Type B pancreatic cell (in vitro differentiated cells): ENCODE measurements at regions not wholly inside any gene's neighbourhood (a gene's known extent, or its start where the extent isn't known, plus 50 kb on each side); places are given as distances from the start of the nearest gene placed in this dataset.

Source experiments
- DNase-seq: peaks from one replicate; pipeline ENCODE4 v3.0.0; 2021; ENCODE audit warnings: mixed read lengths; ENCODE audit not compliant: unreplicated experiment; ENCODE audit errors: extremely low spot score
- H3K27ac Mint-ChIP-seq: 2 replicates; pipeline ENCODE4 v1.8.0; 2021; ENCODE audit warnings: mild to moderate bottlenecking, mixed read lengths
- H3K27me3 Mint-ChIP-seq: 2 replicates; pipeline ENCODE4 v1.8.0; 2021; ENCODE audit warnings: mixed read lengths
- H3K36me3 Mint-ChIP-seq: 2 replicates; pipeline ENCODE4 v1.8.0; 2021; ENCODE audit warnings: mixed read lengths
- H3K4me1 Mint-ChIP-seq: one replicate; pipeline ENCODE4 v1.8.0; 2021; ENCODE audit warnings: mixed read lengths; ENCODE audit not compliant: unreplicated experiment
- H3K4me3 Mint-ChIP-seq: 2 replicates; pipeline ENCODE4 v1.8.0; 2021; ENCODE audit warnings: mild to moderate bottlenecking, mixed read lengths
- H3K9me3 Mint-ChIP-seq: 2 replicates; pipeline ENCODE4 v1.8.0; 2021; ENCODE audit warnings: mixed read lengths
- CTCF ChIP-seq: fragments of 200-600 bp; sonication (generic); conservative IDR thresholded peaks from 2 replicates; pipeline ENCODE4 v1.5.0; 2021; ENCODE audit warnings: antibody characterized with exemption, mild to moderate bottlenecking

DNA sequence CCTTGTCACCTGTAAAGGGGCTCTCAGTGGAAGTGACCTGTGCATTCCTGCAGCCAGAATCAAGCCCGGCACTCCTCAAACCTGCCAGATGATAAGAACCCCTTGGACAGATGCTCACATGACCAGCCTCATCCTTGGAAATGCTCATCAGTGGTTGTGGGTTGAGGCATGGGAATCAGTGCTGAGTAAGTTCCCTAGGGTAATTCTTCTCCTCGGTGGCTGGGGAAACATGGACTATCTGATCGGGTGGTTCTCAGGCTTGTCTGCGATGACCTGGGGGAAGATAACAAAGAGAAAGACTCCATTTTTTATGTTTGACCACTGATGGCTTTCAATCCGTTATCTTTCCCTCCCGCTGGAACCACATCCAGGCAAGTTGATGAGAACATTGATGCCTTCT lies 84.0 kb downstream of the SPP2 start:
- H3K27ac Mint-ChIP-seq: no peak overlapping the region
- H3K4me3 Mint-ChIP-seq: no peak overlapping the region
- no peak for DNase-seq
- no peaks in the 10 kb centered on the region for H3K36me3 Mint-ChIP-seq
- TF ChIP-seq CTCF: no peak
- H3K4me1 Mint-ChIP-seq: peaks cover 36% of the 10 kb centered on the region
- H3K9me3 Mint-ChIP-seq: peaks cover 16% of the 10 kb centered on the region
- H3K27me3 Mint-ChIP-seq: peaks cover 3% of the 10 kb centered on the region

GRCh38 chr2:234133004-234133403 lies 82.5 kb downstream of the SPP2 start:
- Mint-ChIP-seq H3K4me3 (peak overlapping the region; percentile 15), H3K27me3 (peaks cover 3% of the 10 kb centered on the region), H3K36me3 (no peaks in the 10 kb centered on the region), H3K27ac (peak overlapping the region; percentile 55), H3K9me3 (peaks cover 16% of the 10 kb centered on the region), H3K4me1 (peaks cover 36% of the 10 kb centered on the region)
- no peak for TF ChIP-seq CTCF
- no peak for DNase-seq

- Mint-ChIP-seq H3K36me3 (no peaks in the 10 kb centered on the region), H3K27ac (no peak overlapping the region), H3K4me1 (peaks cover 25% of the 10 kb centered on the region), H3K27me3 (peaks cover 3% of the 10 kb centered on the region), H3K9me3 (peaks cover 6% of the 10 kb centered on the region), H3K4me3 (no peak overlapping the region)
- no peak for TF ChIP-seq CTCF
- no peak for DNase-seq
These were observed 80.3 kb downstream of the SPP2 start for GRCh38 chr2:234130777-234131181.

GRCh38 chr2:234128606-234129005 lies 78.1 kb downstream of the SPP2 start:
- Mint-ChIP-seq H3K27ac (no peak overlapping the region), H3K27me3 (no peaks in the 10 kb centered on the region), H3K4me3 (no peak overlapping the region), H3K4me1 (peaks cover 19% of the 10 kb centered on the region), H3K36me3 (no peaks in the 10 kb centered on the region), H3K9me3 (peaks cover 6% of the 10 kb centered on the region)
- TF ChIP-seq CTCF: no peak
- DNase-seq: no peak
